Endothelial cell (in vitro differentiated cells): ENCODE measurements at regions not wholly inside any gene's neighbourhood (a gene's known extent, or its start where the extent isn't known, plus 50 kb on each side); places are given as distances from the start of the nearest gene placed in this dataset.
A peak's percentile ranks its signal among the peaks of the same experiment; 100 is the strongest.
"Not testable (repeated sequence)": the region's sequence is repeated elsewhere in the genome, so short reads cannot be mapped to it uniquely, and the experiment has no call there.

Experiments used
- DNase-seq: peaks from one replicate; pipeline ENCODE4 v3.0.0; 2021; ENCODE audit warnings: low spot score
- H3K27ac Mint-ChIP-seq: one replicate; pipeline ENCODE4 v1.8.0; 2021; ENCODE audit warnings: mixed read lengths, inconsistent platforms; ENCODE audit not compliant: unreplicated experiment
- H3K27me3 Mint-ChIP-seq: one replicate; pipeline ENCODE4 v1.8.0; 2021; ENCODE audit warnings: mild to moderate bottlenecking, moderate library complexity, mixed read lengths, inconsistent platforms; ENCODE audit not compliant: unreplicated experiment
- H3K36me3 Mint-ChIP-seq: one replicate; pipeline ENCODE4 v1.8.0; 2021; ENCODE audit warnings: mild to moderate bottlenecking, low read depth, mixed read lengths, inconsistent platforms; ENCODE audit not compliant: unreplicated experiment
- H3K4me1 Mint-ChIP-seq: one replicate; pipeline ENCODE4 v1.8.0; 2021; ENCODE audit warnings: mild to moderate bottlenecking, mixed read lengths, inconsistent platforms; ENCODE audit not compliant: unreplicated experiment
- H3K4me3 Mint-ChIP-seq: one replicate; pipeline ENCODE4 v1.8.0; 2021; ENCODE audit warnings: mild to moderate bottlenecking, mixed read lengths, inconsistent platforms; ENCODE audit not compliant: unreplicated experiment
- H3K9me3 Mint-ChIP-seq: one replicate; pipeline ENCODE4 v1.8.0; 2021; ENCODE audit warnings: mixed read lengths, inconsistent platforms; ENCODE audit not compliant: unreplicated experiment
- CTCF ChIP-seq: fragments of 200-600 bp; sonication (generic); IDR thresholded peaks from one replicate; pipeline ENCODE4 v1.5.0; 2021; ENCODE audit warnings: antibody characterized with exemption; ENCODE audit not compliant: unreplicated experiment

DNA sequence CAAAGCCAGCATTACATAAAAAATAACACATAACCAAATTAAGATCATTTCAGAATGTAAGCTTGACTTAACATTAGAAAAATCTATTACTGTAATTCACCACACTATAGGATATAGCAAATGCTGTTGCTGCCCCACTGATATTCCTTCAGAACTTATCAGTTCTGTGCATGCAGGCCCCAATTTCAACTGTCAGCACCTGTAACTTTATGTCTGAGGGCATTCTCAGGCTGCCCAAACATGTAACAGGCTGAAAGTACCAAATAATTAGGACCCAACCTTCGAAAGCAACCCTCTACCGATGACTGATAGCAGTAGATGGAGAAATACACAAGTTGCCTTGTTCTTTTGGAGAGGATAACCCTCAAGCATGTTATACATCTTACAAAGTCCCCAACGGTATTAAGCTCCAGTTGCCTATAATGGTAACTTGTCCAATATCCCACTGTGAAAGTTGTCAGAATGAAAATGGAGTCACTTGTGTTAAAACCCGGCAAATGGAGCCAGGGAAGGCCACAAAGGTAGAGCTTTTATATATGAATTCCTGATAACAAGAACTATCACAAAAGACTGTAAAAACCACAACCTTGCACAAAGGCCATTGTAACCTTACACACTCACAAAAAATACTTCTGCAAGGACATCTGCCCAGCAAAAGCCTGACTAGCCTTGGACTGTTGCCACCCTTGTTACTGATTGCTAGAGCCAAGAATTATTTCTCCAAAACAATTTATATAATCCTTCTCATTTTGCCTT lies 66.9 kb upstream of the ZNF746 start:
- H3K36me3 Mint-ChIP-seq: peaks cover 33% of the 10 kb centered on the region
- H3K9me3 Mint-ChIP-seq: no peaks in the 10 kb centered on the region
- H3K27me3 Mint-ChIP-seq: peaks cover 2% of the 10 kb centered on the region
- peaks cover 30% of the 10 kb centered on the region for H3K4me1 Mint-ChIP-seq
- H3K27ac Mint-ChIP-seq: no peak overlapping the region
- H3K4me3 Mint-ChIP-seq: no peak overlapping the region
- no peak for DNase-seq
- TF ChIP-seq CTCF: no peak

- DNase-seq: no peak
- peaks cover 3% of the 10 kb centered on the region for H3K27me3 Mint-ChIP-seq
- no peak overlapping the region for H3K4me3 Mint-ChIP-seq
- H3K27ac Mint-ChIP-seq: no peak overlapping the region
- peaks cover 30% of the 10 kb centered on the region for H3K4me1 Mint-ChIP-seq
- no peak for TF ChIP-seq CTCF
- no peaks in the 10 kb centered on the region for H3K9me3 Mint-ChIP-seq
- H3K36me3 Mint-ChIP-seq: peaks cover 28% of the 10 kb centered on the region
Observed at GRCh38 chr7:149562602-149563001, 65.0 kb upstream of the ZNF746 start.

- peaks cover 10% of the 10 kb centered on the region for H3K27me3 Mint-ChIP-seq
- TF ChIP-seq CTCF: no peak
- DNase-seq: no peak
- no peaks in the 10 kb centered on the region for H3K9me3 Mint-ChIP-seq
- peaks cover 28% of the 10 kb centered on the region for H3K36me3 Mint-ChIP-seq
- peaks cover 17% of the 10 kb centered on the region for H3K4me1 Mint-ChIP-seq
- no peak overlapping the region for H3K27ac Mint-ChIP-seq
- no peak overlapping the region for H3K4me3 Mint-ChIP-seq
Observed at GRCh38 chr7:149561072-149561471, 63.5 kb upstream of the ZNF746 start.

GRCh38 chr7:149559711-149560110 lies 62.1 kb upstream of the ZNF746 start:
- Mint-ChIP-seq H3K27ac (no peak overlapping the region), H3K9me3 (no peaks in the 10 kb centered on the region), H3K27me3 (peaks cover 8% of the 10 kb centered on the region), H3K4me1 (peaks cover 5% of the 10 kb centered on the region), H3K36me3 (peaks cover 31% of the 10 kb centered on the region), H3K4me3 (no peak overlapping the region)
- TF ChIP-seq CTCF: no peak
- DNase-seq: no peak

DNA sequence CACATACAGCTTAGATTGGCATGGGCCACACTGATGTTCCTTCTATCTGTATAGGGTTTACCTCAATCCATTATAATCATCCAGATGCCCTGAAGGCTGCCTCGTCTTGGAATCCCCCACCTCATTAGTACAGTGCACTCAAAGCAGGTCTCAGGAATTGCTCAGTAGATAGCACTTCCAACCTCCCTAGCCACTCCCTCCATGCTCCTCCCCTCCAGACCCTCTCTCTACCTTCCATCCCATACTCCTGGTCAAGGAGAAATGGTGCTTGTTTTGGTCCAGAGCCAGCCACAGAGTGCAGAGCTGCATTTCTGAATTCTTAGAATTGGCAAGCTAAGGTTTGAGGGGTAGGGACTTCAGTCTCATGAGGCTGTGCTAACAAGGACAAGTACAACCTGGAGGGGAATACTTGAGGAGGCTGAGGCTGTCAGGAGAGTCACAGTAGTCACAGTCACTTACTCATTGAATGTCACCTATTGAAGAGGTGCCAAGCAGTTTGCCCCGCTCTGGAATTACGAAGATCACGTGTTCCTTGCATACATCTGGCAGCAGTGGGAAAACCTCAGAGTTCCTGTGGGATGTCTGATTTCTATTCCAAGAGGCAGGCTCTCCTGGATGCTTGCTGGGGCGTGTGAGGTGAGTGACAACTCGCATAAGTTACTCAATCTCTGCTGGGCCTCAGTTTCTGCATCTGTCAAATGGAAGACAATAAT lies 60.7 kb upstream of the ZNF746 start:
- H3K9me3 Mint-ChIP-seq: peaks cover under 1% of the 10 kb centered on the region
- no peak for TF ChIP-seq CTCF
- peaks cover 32% of the 10 kb centered on the region for H3K36me3 Mint-ChIP-seq
- H3K27ac Mint-ChIP-seq: no peak overlapping the region
- no peak overlapping the region for H3K4me3 Mint-ChIP-seq
- DNase-seq: no peak
- peaks cover 5% of the 10 kb centered on the region for H3K4me1 Mint-ChIP-seq
- peaks cover 8% of the 10 kb centered on the region for H3K27me3 Mint-ChIP-seq

GRCh38 chr7:149556525-149556924 lies 58.9 kb upstream of the ZNF746 start:
- peak overlapping the region; percentile 60 for H3K4me3 Mint-ChIP-seq
- H3K9me3 Mint-ChIP-seq: peaks cover 11% of the 10 kb centered on the region
- H3K36me3 Mint-ChIP-seq: peaks cover 50% of the 10 kb centered on the region
- H3K27ac Mint-ChIP-seq, DNase-seq: not testable (repeated sequence)
- peaks cover 12% of the 10 kb centered on the region for H3K27me3 Mint-ChIP-seq
- peaks cover 14% of the 10 kb centered on the region for H3K4me1 Mint-ChIP-seq

DNA sequence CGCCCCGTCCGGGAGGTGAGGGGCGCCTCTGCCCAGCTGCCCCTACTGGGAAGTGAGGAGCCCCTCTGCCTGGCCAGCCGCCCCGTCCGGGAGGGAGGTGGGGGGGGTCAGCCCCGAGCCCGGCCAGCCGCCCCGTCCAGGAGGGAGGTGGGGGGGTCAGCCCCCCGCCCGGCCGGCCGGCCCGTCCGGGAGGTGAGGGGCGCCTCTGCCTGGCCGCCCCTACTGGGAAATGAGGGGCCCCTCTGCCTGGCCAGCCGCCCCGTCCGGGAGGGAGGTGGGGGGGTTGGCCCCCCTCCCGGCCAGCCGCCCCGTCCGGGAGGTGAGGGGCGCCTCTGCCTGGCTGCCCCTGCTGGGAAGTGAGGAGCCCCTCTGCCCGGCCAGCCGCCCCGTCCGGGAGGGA lies 57.2 kb upstream of the ZNF746 start:
- DNase-seq, H3K27ac Mint-ChIP-seq, H3K4me3 Mint-ChIP-seq, H3K4me1 Mint-ChIP-seq: not testable (repeated sequence)
- Mint-ChIP-seq H3K9me3 (peaks cover 11% of the 10 kb centered on the region), H3K27me3 (peaks cover 12% of the 10 kb centered on the region), H3K36me3 (peaks cover 57% of the 10 kb centered on the region)
